GM23338 (cell line): ENCODE measurements at regions not wholly inside any gene's neighbourhood (a gene's known extent, or its start where the extent isn't known, plus 50 kb on each side); places are given as distances from the start of the nearest gene placed in this dataset.

Source experiments
- ATAC-seq: fragments of 200-7000 bp; cut with Tn5 transposase; 3 replicates; pipeline ENCODE4 v1.9.1; 2020
- DNase-seq: peaks from one replicate; pipeline ENCODE4 v3.0.0-alpha.2; 2015; ENCODE audit warnings: low spot score
- H2AFZ ChIP-seq: fragments of 200-600 bp; sonication (generic); 2 replicates; pipeline ENCODE4 v1.8.0; 2016; ENCODE audit warnings: antibody characterized with exemption, mild to moderate bottlenecking, moderate library complexity
- H3F3A ChIP-seq: fragments of 200-600 bp; sonication (generic); replicated peaks from 2 replicates; pipeline ENCODE4 v1.8.0; 2017; ENCODE audit warnings: antibody characterized with exemption, mixed run types, low read depth
- H3K27ac ChIP-seq: fragments of 200-600 bp; sonication (generic); 2 replicates; pipeline ENCODE4 v1.6.1; 2016; ENCODE audit warnings: low read depth
- H3K27me3 ChIP-seq: fragments of 200-600 bp; sonication (generic); 2 replicates; pipeline ENCODE4 v1.8.0; 2016; ENCODE audit warnings: mild to moderate bottlenecking, mixed run types, moderate library complexity; ENCODE audit not compliant: insufficient read depth
- H3K36me3 ChIP-seq: fragments of 200-600 bp; sonication (generic); 2 replicates; pipeline ENCODE4 v1.8.0; 2016; ENCODE audit warnings: mild to moderate bottlenecking; ENCODE audit not compliant: insufficient read depth
- H3K4me1 ChIP-seq: fragments of 200-600 bp; sonication (generic); 2 replicates; pipeline ENCODE4 v1.8.0; 2016; ENCODE audit warnings: mild to moderate bottlenecking, moderate library complexity; ENCODE audit not compliant: insufficient read depth
- H3K4me2 ChIP-seq: fragments of 200-600 bp; sonication (generic); 2 replicates; pipeline ENCODE4 v1.7.1; 2017; ENCODE audit warnings: mixed run types
- H3K4me3 ChIP-seq: fragments of 200-600 bp; sonication (generic); 2 replicates; pipeline ENCODE4 v1.6.1; 2016; ENCODE audit warnings: mixed run types
- H3K79me2 ChIP-seq: fragments of 200-600 bp; sonication (generic); replicated peaks from 2 replicates; pipeline ENCODE4 v1.8.0; 2017; ENCODE audit warnings: mild to moderate bottlenecking; ENCODE audit not compliant: insufficient read depth
- H3K9me2 ChIP-seq: fragments of 200-600 bp; sonication (generic); 2 replicates; pipeline ENCODE4 v1.8.0; 2017; ENCODE audit not compliant: insufficient read depth
- H4K20me1 ChIP-seq: fragments of 200-600 bp; sonication (generic); replicated peaks from 2 replicates; pipeline ENCODE4 v1.8.0; 2017; ENCODE audit warnings: mild to moderate bottlenecking; ENCODE audit not compliant: insufficient read depth
- H3K27ac Mint-ChIP-seq: 2 replicates; pipeline ENCODE4 v1.8.0; 2020; ENCODE audit warnings: inconsistent platforms, mild to moderate bottlenecking, moderate library complexity, mixed read lengths
- H3K27me3 Mint-ChIP-seq: 3 replicates; pipeline ENCODE4 v1.8.0; 2022; ENCODE audit warnings: low read depth, mild to moderate bottlenecking, moderate library complexity, mixed read lengths, inconsistent platforms; ENCODE audit not compliant: insufficient read depth, poor library complexity
- H3K36me3 Mint-ChIP-seq: 3 replicates; pipeline ENCODE4 v1.8.0; 2021; ENCODE audit warnings: low read depth, mild to moderate bottlenecking, inconsistent platforms, moderate library complexity, mixed read lengths
- H3K4me1 Mint-ChIP-seq: 3 replicates; pipeline ENCODE4 v1.8.0; 2020; ENCODE audit warnings: mild to moderate bottlenecking, inconsistent platforms, mixed read lengths
- H3K4me3 Mint-ChIP-seq: 3 replicates; pipeline ENCODE4 v1.8.0; 2021; ENCODE audit warnings: moderate library complexity, mild to moderate bottlenecking, inconsistent platforms, mixed read lengths
- H3K9me3 Mint-ChIP-seq: 3 replicates; pipeline ENCODE4 v1.8.0; 2020; ENCODE audit warnings: moderate library complexity, mild to moderate bottlenecking, inconsistent platforms, mixed read lengths
- CREB1 ChIP-seq: fragments of 250-450 bp; sonication (Bioruptor Pico); IDR thresholded peaks from 2 replicates; pipeline ENCODE4 v1.5.0; 2020; ENCODE audit warnings: low read depth, mild to moderate bottlenecking, moderate library complexity
- EZH2 ChIP-seq: fragments of 200-600 bp; sonication (generic); IDR thresholded peaks from one replicate; pipeline ENCODE4 v1.8.0; 2017; ENCODE audit warnings: antibody characterized with exemption, mild to moderate bottlenecking, low read depth; ENCODE audit not compliant: unreplicated experiment
- EZH2phosphoT487 ChIP-seq: fragments of 200-600 bp; sonication (generic); IDR thresholded peaks from one replicate; pipeline ENCODE4 v1.8.1; 2018; ENCODE audit warnings: antibody characterized with exemption; ENCODE audit not compliant: unreplicated experiment
- JUNB ChIP-seq: IDR thresholded peaks from one replicate; pipeline ENCODE4 v1.6.1; 2016; ENCODE audit warnings: antibody characterized with exemption; ENCODE audit not compliant: unreplicated experiment
- NANOG ChIP-seq: IDR thresholded peaks from 2 replicates; pipeline ENCODE4 v1.6.1; 2016; ENCODE audit warnings: antibody characterized with exemption, borderline replicate concordance
- POLR2AphosphoS5 ChIP-seq: IDR thresholded peaks from 2 replicates; pipeline ENCODE4 v1.6.1; 2016; ENCODE audit warnings: antibody characterized with exemption, low read depth
- STAT1 ChIP-seq: IDR thresholded peaks from one replicate; pipeline ENCODE4 v1.6.1; 2016; ENCODE audit warnings: antibody characterized with exemption; ENCODE audit not compliant: unreplicated experiment
- ZNF114 ChIP-seq: fragments of 250-450 bp; sonication (Bioruptor Pico); IDR thresholded peaks from 2 replicates; pipeline ENCODE4 v1.5.0; 2020; ENCODE audit warnings: mild to moderate bottlenecking, moderate library complexity
- ZNF331 ChIP-seq: fragments of 250-450 bp; sonication (Bioruptor Pico); IDR thresholded peaks from 2 replicates; pipeline ENCODE4 v1.5.0; 2020; ENCODE audit warnings: low read depth, mild to moderate bottlenecking, moderate library complexity
- TF ChIP-seq, protein P1 (sequence below), 2 experiments: fragments of 200-600 bp in 1 of 2; sonication (generic) in 1 of 2; conservative IDR thresholded peaks; 2 replicates each; pipeline versions ENCODE4 v1.5.1 to v1.6.1; 2016 to 2017; ENCODE audit warnings: antibody characterized with exemption in 2 of 2, low read depth in 2 of 2, mild to moderate bottlenecking in 2 of 2, moderate library complexity in 1 of 2
- TF ChIP-seq, protein P2 (sequence below): IDR thresholded peaks from 2 replicates; pipeline ENCODE4 v1.6.1; 2016; ENCODE audit warnings: antibody characterized with exemption
- TF ChIP-seq, protein P3 (sequence below): IDR thresholded peaks from one replicate; pipeline ENCODE4 v1.6.1; 2018; ENCODE audit warnings: antibody characterized with exemption; ENCODE audit not compliant: unreplicated experiment

DNA sequence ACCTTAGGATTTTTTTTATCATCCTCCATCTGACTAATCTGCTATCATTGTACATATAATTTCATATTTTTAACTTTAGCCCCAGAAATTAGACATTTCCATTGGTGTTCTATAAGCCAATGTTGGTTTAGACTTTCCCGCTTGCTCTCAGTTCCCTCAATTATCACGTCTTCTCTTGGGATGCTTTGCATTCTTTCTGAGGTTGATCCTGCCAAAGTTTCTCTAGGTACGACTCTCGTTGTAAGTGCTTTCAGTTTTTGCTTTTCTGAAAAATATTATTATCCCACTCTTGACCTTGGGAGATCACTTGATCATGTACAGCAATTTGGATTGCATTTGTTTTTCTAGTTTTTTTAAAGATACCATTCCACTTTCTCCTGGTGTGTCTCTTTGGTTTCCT is 270.2 kb downstream of the IRS2 start (continued):
- TF ChIP-seq, protein P1, sequence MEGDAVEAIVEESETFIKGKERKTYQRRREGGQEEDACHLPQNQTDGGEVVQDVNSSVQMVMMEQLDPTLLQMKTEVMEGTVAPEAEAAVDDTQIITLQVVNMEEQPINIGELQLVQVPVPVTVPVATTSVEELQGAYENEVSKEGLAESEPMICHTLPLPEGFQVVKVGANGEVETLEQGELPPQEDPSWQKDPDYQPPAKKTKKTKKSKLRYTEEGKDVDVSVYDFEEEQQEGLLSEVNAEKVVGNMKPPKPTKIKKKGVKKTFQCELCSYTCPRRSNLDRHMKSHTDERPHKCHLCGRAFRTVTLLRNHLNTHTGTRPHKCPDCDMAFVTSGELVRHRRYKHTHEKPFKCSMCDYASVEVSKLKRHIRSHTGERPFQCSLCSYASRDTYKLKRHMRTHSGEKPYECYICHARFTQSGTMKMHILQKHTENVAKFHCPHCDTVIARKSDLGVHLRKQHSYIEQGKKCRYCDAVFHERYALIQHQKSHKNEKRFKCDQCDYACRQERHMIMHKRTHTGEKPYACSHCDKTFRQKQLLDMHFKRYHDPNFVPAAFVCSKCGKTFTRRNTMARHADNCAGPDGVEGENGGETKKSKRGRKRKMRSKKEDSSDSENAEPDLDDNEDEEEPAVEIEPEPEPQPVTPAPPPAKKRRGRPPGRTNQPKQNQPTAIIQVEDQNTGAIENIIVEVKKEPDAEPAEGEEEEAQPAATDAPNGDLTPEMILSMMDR (conservative IDR thresholded peaks at IDR 0.05; ENCODE audit: low read depth in 2 of 2): no peak

DNA sequence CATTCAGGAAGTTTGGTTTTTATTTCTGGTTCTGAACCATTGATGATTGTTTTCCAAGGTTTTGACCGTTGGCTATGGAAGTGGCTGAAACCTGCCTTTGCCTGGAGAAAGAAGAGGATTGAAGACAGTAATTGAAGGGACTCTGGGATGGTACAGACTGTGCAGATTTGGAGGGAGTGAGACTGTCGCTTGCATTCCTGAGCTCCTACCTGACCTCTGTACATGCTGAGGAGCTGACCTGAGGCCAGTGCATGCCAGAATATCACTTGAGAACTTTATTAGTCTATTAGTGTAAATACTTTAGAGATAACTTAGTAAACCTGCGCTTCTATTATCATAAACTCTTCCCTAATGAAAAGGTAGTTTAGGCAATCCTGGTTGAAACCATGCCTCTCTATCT is 276.4 kb downstream of the IRS2 start:
- TF ChIP-seq EZH2: no peak
- TF ChIP-seq NANOG: no peak
- no peak for TF ChIP-seq JUNB
- TF ChIP-seq, protein P2, sequence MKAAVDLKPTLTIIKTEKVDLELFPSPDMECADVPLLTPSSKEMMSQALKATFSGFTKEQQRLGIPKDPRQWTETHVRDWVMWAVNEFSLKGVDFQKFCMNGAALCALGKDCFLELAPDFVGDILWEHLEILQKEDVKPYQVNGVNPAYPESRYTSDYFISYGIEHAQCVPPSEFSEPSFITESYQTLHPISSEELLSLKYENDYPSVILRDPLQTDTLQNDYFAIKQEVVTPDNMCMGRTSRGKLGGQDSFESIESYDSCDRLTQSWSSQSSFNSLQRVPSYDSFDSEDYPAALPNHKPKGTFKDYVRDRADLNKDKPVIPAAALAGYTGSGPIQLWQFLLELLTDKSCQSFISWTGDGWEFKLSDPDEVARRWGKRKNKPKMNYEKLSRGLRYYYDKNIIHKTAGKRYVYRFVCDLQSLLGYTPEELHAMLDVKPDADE: no peak
- TF ChIP-seq CREB1: no peak
- TF ChIP-seq ZNF331 (CRISPR knock-in tag): no peak
- TF ChIP-seq STAT1: no peak
- TF ChIP-seq EZH2phosphoT487: no peak
- H3F3A ChIP-seq: no peaks in the 10 kb centered on the region
- no peak overlapping the region for H3K4me3 ChIP-seq
- Mint-ChIP-seq H3K27me3 (peaks cover 4% of the 10 kb centered on the region), H3K36me3 (peaks cover 7% of the 10 kb centered on the region), H3K9me3 (peaks cover 13% of the 10 kb centered on the region), H3K4me3 (no peak overlapping the region), H3K27ac (no peak overlapping the region), H3K4me1 (peaks cover 10% of the 10 kb centered on the region)
- H3K4me2 ChIP-seq: no peak overlapping the region
- no peak for DNase-seq
- no peaks in the 10 kb centered on the region for H3K27me3 ChIP-seq
- no peak overlapping the region for H3K27ac ChIP-seq
- no peaks in the 10 kb centered on the region for H3K79me2 ChIP-seq
- no peak overlapping the region; the same call in 1 of the 2 replicates for H2AFZ ChIP-seq
- 0 out of 2 replicates have a peak, but pooled peaks cover 3% of the 10 kb centered on the region for H3K9me2 ChIP-seq
- no peaks in the 10 kb centered on the region for H4K20me1 ChIP-seq
- no peaks in the 10 kb centered on the region for H3K36me3 ChIP-seq
- H3K4me1 ChIP-seq: peaks cover 5% of the 10 kb centered on the region; the same call in 1 of the 2 replicates
- no peak for ATAC-seq

DNA sequence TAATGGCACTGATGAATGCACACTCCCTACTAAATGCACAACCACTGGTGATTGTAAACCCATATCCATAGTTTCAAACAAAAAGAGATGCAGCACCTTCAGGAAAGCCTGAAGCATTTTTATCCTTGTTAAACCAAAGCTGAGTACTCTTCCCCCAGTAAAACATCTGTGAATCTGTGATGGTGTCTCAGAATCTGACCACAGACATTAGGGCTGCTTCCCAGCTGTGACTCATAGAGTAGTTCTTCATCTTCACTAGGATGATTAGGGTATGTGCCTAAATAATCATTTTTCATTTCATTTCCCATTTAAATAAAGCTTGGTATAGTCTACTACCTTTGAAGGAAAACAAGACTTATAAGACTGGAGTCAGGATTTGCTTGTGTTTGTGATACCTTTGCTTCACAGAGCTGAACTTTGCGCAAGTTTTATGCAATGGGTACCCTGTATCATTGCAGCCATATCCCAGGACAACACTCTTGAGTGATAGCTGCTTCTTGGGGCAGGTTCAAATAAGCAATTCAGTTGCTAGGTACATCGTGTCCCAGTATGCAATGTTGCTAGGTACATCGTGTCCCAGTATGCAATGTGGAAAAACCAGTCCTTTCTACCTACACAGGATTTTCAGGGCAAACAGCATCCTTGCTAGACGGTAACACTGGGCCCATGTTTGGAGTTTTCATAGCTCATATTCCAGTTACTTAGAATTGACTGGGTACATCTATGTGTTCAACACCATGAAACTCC is 277.1 kb downstream of the IRS2 start:
- H3K4me3 Mint-ChIP-seq: no peak overlapping the region
- Histone ChIP-seq H3F3A (no peaks in the 10 kb centered on the region), H2AFZ (no peak overlapping the region), H3K36me3 (no peaks in the 10 kb centered on the region), H3K27ac (no peak overlapping the region), H3K79me2 (no peaks in the 10 kb centered on the region), H3K9me2 (0 out of 2 replicates have a peak, but pooled peaks cover 3% of the 10 kb centered on the region), H3K4me2 (no peak overlapping the region), H4K20me1 (no peaks in the 10 kb centered on the region), H3K4me3 (no peak overlapping the region), H3K4me1 (peaks cover 5% of the 10 kb centered on the region; the same call in 1 of the 2 replicates), H3K27me3 (no peaks in the 10 kb centered on the region)
- H3K9me3 Mint-ChIP-seq: peaks cover 13% of the 10 kb centered on the region
- no peak for DNase-seq
- no peak overlapping the region for H3K27ac Mint-ChIP-seq
- peaks cover 7% of the 10 kb centered on the region for H3K36me3 Mint-ChIP-seq
- H3K4me1 Mint-ChIP-seq: peaks cover 6% of the 10 kb centered on the region
- H3K27me3 Mint-ChIP-seq: peaks cover 4% of the 10 kb centered on the region
- ATAC-seq: no peak
- no peak for TF ChIP-seq ZNF114 (CRISPR knock-in tag)
- TF ChIP-seq STAT1: no peak
- TF ChIP-seq ZNF331 (CRISPR knock-in tag): no peak
- no peak for TF ChIP-seq EZH2
- TF ChIP-seq, protein P1 (conservative IDR thresholded peaks at IDR 0.05; ENCODE audit: low read depth in 2 of 2): no peak
- no peak for TF ChIP-seq NANOG
- TF ChIP-seq, protein P3, sequence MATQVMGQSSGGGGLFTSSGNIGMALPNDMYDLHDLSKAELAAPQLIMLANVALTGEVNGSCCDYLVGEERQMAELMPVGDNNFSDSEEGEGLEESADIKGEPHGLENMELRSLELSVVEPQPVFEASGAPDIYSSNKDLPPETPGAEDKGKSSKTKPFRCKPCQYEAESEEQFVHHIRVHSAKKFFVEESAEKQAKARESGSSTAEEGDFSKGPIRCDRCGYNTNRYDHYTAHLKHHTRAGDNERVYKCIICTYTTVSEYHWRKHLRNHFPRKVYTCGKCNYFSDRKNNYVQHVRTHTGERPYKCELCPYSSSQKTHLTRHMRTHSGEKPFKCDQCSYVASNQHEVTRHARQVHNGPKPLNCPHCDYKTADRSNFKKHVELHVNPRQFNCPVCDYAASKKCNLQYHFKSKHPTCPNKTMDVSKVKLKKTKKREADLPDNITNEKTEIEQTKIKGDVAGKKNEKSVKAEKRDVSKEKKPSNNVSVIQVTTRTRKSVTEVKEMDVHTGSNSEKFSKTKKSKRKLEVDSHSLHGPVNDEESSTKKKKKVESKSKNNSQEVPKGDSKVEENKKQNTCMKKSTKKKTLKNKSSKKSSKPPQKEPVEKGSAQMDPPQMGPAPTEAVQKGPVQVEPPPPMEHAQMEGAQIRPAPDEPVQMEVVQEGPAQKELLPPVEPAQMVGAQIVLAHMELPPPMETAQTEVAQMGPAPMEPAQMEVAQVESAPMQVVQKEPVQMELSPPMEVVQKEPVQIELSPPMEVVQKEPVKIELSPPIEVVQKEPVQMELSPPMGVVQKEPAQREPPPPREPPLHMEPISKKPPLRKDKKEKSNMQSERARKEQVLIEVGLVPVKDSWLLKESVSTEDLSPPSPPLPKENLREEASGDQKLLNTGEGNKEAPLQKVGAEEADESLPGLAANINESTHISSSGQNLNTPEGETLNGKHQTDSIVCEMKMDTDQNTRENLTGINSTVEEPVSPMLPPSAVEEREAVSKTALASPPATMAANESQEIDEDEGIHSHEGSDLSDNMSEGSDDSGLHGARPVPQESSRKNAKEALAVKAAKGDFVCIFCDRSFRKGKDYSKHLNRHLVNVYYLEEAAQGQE: no peak
- TF ChIP-seq POLR2AphosphoS5: no peak
- TF ChIP-seq JUNB: no peak
- no peak for TF ChIP-seq CREB1
